HG03097 (cell line): ENCODE measurements at regions not wholly inside any gene's neighbourhood (a gene's known extent, or its start where the extent isn't known, plus 50 kb on each side); places are given as distances from the start of the nearest gene placed in this dataset.
"Not testable (repeated sequence)": the region's sequence is repeated elsewhere in the genome, so short reads cannot be mapped to it uniquely, and the experiment has no call there.

Source experiments
- ATAC-seq: cut with Tn5 transposase; IDR thresholded peaks from one replicate; pipeline ENCODE4 v1.9.1; 2021; ENCODE audit not compliant: unreplicated experiment, low FRiP score

DNA sequence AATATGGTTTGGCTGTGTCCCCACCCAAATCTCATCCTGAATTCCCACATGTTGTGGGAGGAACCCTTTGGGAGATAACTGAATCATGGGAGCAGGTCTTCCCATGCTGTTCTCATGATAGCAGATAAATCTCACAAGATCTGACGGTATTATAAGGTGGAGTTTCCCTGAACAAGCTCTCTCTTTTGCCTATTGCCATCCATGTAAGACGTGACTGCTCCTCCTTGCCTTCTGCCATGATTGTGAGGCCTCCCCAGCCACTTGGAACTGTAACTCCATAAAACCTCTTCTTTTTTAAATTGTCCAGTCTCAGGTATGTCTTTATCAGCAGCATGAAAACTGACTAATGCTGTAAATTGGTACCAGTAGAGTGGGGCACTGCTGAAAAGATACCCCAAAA, 103.3 kb upstream of the LYPLAL1 start:
- ATAC-seq, result not testable (repeated sequence)

DNA sequence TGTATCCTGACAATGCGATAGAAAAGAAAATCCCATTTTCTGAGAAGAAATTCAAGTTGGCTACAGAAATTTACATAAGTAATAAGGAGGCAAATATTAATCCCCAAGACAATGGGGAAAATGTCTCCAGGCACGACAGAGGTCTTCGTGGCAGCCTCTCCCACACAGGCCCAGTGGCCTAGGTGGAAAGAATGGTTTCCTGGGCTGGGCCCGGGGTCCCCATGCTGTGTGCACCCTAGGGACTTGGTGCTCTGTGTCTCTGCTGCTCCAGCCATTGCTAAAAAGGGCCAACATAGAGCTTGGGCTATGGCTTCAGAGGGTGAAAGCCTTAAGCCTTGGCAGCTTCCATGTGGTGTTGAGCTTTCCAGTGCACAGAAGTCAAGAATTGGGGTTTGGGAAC, 102.5 kb upstream of the LYPLAL1 start:
- ATAC-seq, result no peak

DNA sequence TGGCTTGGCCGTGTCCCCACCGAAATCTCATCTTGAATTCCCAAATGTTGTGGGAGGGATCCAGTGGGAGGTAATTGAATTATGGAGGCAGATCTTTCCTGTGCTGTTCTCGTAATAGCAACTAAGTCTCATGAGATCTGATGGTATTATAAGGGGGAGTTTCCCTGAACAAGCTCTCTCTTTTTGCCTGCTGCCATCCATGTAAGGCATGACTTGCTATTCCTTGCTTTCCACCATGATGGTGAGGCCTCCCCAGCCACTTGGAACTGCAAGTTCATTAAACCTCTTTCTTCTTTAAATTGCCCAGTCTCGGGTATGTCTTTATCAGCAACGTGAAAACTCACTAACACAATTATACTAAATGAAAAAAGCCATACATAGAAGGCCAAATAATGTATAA, 101.3 kb upstream of the LYPLAL1 start:
- no peak for ATAC-seq

DNA sequence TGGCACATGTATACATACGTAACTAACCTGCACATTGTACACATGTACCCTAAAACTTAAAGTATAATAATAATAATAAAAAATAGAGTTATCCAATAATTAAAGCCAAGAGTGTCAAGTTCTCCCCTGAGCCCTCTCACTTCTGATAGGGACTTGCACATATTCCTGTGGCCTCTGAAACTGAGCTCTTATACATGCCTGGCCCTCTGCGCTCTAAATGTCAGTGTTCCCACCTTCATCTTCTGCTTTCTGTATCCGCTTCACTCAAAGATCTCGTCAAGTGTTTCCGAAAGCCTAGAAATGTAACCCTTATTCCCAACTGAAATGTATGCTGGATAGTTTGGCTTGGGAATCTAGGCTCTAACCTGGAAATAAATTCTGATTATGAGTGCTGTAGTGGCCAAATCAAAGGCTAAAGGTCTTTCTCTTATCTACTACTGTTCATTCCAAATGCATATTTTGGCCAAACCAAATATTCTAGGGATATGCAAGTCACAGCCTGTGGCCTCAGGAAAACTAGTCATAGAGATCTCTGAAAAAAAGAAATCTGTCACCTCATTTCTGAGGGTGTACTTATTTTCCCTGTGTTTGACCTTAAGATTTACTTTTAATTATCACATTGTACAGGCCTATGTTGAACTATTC, 99.5 kb upstream of the LYPLAL1 start:
- ATAC-seq, result no peak

DNA sequence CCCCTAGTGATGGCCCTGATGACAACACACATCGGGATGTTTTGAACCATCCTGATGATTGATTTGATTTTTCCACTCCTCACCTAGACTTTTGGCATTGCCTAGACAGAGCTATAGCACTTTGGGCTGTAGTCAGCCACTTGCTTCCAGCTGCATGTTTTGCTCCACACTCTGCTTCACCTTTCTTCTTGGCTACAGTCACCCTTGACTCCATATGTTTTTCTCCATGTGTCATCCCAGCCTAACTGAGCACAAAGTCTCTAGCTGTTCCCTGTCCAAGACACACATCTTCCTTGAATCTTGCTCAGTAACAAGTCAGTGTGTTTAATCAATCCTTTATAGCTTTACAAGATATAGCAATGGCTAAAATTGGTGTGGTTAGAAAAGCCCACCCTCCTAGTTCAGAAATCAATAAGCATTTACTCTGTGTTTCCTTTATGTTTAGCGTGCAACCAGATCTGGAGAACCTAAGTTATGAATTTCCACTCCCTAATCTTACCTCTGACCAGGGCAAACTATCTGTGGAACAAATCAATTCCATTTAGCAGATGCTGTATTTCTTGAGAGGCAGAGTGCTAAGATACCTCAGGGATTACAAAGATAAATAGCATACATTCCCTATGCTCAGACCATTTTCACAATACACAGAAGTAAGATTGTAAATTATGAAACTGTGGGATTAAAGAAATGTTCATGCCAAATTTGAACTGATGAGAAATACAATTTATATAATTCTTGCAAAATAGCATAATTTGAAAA, 98.4 kb upstream of the LYPLAL1 start:
- ATAC-seq, result no peak

DNA sequence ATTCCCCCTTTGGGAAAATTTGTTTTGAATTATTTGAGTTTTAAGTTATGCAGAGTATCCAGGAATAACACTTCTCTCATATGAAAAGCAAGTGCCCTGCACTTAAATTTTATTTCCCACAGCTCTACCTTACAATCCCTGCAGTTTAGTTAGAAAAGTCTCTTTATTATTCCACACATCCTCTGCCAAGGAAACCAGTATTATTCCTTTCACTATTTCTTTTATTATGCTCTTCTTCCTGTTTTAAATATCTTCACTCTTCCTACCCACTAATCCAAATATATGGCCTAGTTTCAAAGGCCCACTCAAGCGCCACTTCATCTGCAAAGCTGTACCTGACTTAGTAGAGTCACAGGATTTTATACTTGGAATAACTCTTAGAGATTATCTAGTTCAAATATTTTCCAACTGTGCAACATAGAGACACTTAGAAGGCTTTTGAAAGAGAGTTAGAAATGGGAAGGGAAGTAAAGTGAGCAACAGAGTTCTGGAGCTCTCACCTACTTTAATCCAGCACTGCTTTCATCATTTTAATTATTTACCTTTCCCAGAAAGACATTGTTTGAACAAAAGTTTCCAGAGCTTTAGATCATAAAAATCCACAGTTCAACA, 97.2 kb upstream of the LYPLAL1 start:
- ATAC-seq, result no peak

DNA sequence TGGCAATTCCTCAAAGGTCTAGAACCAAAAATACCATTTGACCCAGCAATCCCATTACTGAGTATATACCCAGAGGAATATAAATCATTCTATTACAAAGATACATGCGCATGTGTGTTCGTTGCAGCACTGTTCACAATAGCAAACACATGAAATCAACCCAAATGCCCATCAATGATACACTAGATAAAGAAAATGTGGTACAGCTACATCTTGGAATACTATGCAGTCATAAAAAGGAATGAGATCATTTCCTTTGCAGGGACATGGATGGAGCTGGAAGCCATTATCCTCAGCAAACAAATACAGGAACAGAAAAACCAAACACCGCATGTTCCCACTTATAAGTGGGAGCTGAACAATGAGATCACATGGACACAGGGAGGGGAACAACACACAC, 95.9 kb upstream of the LYPLAL1 start:
- ATAC-seq, result not testable (repeated sequence)

DNA sequence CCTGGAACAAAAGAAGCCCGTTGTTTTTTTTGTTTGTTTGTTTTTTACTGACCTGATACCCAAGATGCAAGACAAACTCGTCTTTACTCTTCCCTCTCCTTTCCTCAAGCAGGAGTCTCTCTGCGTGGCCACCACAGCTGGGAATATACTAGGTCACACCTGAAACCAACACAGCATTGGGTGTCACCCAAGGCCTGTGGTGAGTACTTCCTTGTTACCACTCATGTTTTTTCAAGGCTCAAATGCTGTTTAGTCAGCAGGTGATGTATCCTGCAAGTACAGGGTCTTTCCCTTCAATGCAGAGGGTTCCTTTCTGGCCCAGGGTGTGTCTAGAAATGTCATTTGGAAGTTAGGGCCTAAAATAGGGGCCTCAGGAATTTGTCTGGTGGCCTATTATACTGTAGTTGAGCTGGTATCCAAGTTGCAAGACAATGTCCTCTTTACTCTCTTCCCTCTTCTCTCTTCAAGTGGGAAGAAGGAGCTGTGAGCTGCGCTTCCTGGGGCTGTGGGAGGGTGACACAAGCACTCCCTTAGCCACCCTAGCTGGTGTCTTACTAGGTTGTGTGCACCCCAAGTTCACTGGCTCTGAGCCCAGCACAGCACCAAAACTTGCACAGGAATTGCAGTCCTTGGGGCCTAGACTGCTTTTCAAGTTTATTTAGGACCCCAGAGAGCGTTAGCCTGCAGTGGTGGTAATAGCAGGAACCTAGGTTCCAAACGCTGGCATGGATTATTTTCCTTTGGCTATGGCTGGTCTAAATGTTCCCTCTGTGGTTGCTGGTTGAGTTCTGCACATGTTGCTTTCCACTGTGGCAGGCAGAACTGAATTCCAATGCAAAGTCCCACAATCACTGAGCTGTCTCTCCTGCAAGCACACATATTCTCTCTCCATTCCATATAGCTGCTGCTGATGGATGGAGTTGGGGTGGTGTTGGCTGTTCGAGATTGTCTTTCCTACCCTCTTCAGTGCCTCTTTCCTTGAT, 91.4 kb upstream of the LYPLAL1 start:
- no peak for ATAC-seq

GRCh38 chr1:219083631-219084030, 90.0 kb upstream of the LYPLAL1 start:
- no peak for ATAC-seq

DNA sequence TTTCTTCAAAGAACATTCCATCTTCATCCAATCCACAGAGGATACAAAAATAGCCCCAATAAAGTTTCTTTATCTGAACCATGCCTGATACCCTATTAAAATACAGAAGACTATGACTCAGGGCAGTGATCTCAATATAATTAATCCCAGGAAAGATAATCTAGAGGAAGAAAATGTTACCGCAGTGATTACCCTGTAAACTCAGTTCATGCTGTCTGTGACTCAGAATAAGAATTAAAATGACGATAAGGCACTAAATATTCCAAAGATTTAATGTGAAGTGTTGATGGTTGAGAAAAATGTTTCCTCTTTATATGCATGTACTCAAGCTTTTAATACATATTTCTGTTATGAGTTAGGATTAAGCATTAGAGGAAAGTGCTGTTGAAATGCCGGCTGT, 88.6 kb upstream of the LYPLAL1 start:
- ATAC-seq, result no peak

DNA sequence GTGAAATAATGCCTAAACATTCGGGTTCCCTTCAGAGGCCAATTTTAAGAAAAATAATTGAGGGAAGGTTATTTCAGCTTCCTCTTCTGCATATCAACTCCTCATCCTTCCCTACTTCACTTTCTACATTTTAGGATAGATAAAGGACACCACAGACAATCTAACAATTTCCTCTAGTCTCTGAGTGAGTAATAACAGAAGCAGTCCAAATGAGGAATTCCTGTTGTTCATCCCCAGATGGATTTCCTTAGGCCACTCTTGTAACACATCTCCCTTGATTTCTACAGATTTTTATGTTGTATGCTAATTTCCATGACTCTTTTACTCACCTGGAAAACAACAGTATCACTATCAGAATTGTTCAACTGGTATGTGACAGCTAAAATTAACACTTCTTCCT, 87.7 kb upstream of the LYPLAL1 start:
- no peak for ATAC-seq

- ATAC-seq, result no peak
These were observed 86.7 kb upstream of the LYPLAL1 start for GRCh38 chr1:219086956-219087469.

GRCh38 chr1:219088778-219089557, 84.7 kb upstream of the LYPLAL1 start:
- no peak for ATAC-seq

- ATAC-seq, result peak; percentile 80
These were observed 83.1 kb upstream of the LYPLAL1 start for GRCh38 chr1:219090607-219091006.

DNA sequence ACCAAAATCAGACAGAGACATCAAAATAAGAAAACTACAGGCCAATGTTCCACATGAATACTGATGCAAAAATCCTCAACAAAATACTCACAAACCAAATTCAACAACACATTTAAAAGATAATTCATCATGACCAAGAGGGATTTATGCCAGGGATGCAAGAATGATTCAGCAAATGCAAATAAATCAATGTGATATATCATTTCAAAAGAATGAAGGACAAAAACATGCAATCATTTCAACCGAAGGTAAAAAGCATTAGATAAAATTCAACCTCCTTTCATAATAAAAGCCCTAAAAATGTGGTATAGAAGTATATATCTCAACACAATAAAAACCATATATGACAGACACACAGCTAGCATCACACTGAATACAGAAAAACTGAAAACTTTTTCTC, 81.5 kb upstream of the LYPLAL1 start:
- no peak for ATAC-seq

GRCh38 chr1:219099307-219099706, 74.4 kb upstream of the LYPLAL1 start:
- no peak for ATAC-seq

DNA sequence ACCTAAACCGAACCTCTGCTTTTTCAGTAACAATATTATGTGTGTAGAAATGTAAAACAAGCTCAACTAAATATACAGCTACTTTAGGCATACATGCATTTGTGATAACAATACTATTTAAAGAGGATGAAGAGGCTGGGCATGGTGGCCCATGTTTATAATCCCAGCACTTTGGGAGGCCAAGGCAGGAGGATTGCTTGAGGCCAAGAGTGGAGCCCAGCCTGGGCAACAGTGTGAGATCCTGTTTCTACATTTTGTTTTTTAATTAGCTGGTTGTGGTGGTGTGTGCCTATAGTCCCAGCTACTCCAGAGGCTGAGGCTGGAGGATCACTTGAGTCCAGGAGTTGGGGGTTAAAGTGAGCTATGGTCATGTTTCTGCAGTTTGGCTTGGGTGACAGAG, 73.6 kb upstream of the LYPLAL1 start:
- no peak for ATAC-seq

- not testable (repeated sequence) for ATAC-seq
These were observed 71.2 kb upstream of the LYPLAL1 start for GRCh38 chr1:219102466-219102865.

DNA sequence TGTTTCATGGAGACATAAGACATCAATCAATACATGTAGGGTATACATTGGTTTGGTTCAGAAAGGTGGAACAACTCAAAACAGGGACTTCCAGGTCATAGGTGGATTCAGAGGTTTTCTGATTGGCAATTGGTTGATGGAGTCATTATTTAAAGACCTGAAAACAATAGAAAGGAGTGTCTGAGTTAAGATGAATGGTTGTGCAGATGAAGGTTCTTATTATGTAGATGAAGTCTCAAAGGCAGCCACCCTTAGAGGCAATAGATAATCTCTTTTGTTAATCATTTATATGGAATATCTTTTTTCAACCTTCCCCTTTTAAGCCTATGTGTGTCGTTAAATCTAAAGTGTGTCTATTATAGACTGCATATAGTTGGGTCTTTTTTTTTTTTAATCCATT, 67.8 kb upstream of the LYPLAL1 start:
- no peak for ATAC-seq
